Epithelial cell of esophagus (primary cell): ENCODE measurements at regions not wholly inside any gene's neighbourhood (a gene's known extent, or its start where the extent isn't known, plus 50 kb on each side); places are given as distances from the start of the nearest gene placed in this dataset.
A peak's percentile ranks its signal among the peaks of the same experiment; 100 is the strongest.

Experiments used
- DNase-seq: peaks from one replicate; pipeline ENCODE4 v3.0.0; 2010; ENCODE audit warnings: low read depth
- H3K4me3 ChIP-seq: 2 replicates; pipeline ENCODE4 v1.5.1; 2011; ENCODE audit warnings: mild to moderate bottlenecking, low read length, control low read depth
- CTCF ChIP-seq: IDR thresholded peaks from 2 replicates; pipeline ENCODE4 v1.5.1; 2011; ENCODE audit warnings: low read depth, mild to moderate bottlenecking, low read length, control low read depth, inconsistent platforms; ENCODE audit not compliant: insufficient read depth; ENCODE audit errors: missing control alignments

GRCh38 chr6:134436281-134436815 lies 118.4 kb upstream of the SGK1 start:
- H3K4me3 ChIP-seq = no peak overlapping the region
- no peak for TF ChIP-seq CTCF
- peak; percentile 98 for DNase-seq

- no peak for TF ChIP-seq CTCF
- no peak for DNase-seq
- no peak overlapping the region for H3K4me3 ChIP-seq
These were observed 117.9 kb upstream of the SGK1 start for GRCh38 chr6:134435814-134436280.

- no peak overlapping the region for H3K4me3 ChIP-seq
- no peak for DNase-seq
- no peak for TF ChIP-seq CTCF
These were observed 116.4 kb upstream of the SGK1 start for GRCh38 chr6:134434019-134434942.

- DNase-seq = no peak
- no peak overlapping the region for H3K4me3 ChIP-seq
- no peak for TF ChIP-seq CTCF
These were observed 114.1 kb upstream of the SGK1 start for GRCh38 chr6:134432036-134432435.

GRCh38 chr6:134431421-134431859 lies 113.5 kb upstream of the SGK1 start:
- no peak overlapping the region for H3K4me3 ChIP-seq
- peak; percentile 83 for DNase-seq
- no peak for TF ChIP-seq CTCF

GRCh38 chr6:134429861-134430380 lies 112.0 kb upstream of the SGK1 start:
- H3K4me3 ChIP-seq = no peak overlapping the region
- no peak for DNase-seq
- no peak for TF ChIP-seq CTCF
